HG03139 (cell line): ENCODE measurements at regions not wholly inside any gene's neighbourhood (a gene's known extent, or its start where the extent isn't known, plus 50 kb on each side); places are given as distances from the start of the nearest gene placed in this dataset.
"Not testable (repeated sequence)": the region's sequence is repeated elsewhere in the genome, so short reads cannot be mapped to it uniquely, and the experiment has no call there.

Experiments
- ATAC-seq: cut with Tn5 transposase; IDR thresholded peaks from one replicate; pipeline ENCODE4 v1.9.1; 2021; ENCODE audit not compliant: unreplicated experiment

GRCh38 chr4:95779447-95779846, 60.4 kb upstream of the PDHA2 start:
- no peak for ATAC-seq

GRCh38 chr4:95778666-95779065, 61.2 kb upstream of the PDHA2 start:
- no peak for ATAC-seq

DNA sequence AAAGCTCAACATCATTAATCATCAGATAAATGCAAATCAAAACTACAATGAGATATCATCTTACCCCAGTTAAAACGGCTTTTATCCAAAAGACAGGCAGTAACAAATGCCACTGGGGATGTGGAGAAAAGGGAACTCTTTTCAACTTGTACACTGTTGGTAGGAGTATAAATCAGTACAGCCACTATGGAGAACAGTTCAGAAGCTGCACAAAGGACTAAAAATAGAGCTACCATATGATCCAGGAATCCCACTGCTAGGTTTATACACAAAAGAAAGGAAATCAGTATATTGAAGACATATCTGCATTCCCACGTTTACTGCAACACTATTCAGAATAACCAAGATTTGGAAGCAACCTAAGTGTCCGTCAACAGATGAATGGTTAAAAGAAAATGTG, 69.3 kb upstream of the PDHA2 start:
- ATAC-seq = not testable (repeated sequence)

DNA sequence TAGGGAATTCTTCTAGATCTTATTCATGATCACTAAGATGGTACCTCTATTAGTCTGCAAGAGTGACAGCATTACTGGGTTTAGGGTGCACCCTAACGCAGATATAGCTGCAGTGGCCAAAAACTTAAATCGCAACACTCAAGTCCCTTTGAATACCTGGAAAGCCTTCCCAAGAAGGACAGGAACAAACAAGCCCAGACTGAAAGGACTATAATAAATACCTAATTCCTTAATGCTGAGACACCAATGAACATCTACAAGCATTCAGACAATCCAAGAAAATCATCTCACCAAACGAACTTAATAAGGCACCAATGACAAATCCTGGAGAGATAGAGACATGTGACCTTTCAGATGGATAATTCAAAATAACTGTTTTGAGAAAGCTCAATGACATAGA, 74.9 kb upstream of the PDHA2 start:
- no peak for ATAC-seq

- no peak for ATAC-seq
Measured at GRCh38 chr4:95761871-95762270, 78.0 kb upstream of the PDHA2 start.

DNA sequence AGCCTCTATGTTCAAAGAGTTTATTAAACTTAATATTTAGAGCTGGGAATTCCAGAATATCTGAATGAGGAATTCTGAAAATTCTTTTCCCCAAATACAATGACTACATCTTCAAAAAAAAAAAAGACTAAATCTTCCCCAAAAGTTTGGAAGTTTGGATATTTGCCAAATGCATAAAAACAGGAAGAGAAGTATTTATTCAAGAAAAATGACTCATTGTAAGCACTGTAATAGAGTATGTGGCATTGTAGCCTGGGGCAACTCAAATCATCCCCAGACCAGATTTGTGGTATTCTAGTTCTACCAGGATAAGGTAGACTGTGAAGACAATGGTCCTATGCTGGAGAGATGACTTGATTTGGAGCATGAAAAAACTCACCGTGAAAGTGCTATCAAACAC, 78.5 kb upstream of the PDHA2 start:
- ATAC-seq = no peak

GRCh38 chr4:95760646-95761045, 79.2 kb upstream of the PDHA2 start:
- not testable (repeated sequence) for ATAC-seq

DNA sequence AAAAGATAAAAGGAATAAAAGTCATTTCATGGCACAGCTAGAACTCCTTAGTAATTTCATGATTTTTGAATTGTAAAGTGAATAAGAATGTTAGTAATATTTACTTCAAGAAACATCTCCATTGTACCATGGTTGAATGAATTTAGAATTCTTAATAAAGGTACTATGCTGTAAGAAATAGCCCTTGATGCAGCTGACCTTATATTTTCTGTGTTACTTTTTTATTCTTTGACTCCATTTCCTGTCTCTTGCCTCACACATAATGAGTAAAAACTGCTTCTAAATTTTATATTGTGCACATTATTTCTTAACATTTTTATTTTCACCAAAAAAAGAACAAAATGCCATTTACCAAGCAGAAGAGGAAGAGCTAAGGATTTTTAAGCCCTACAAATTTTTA, 81.9 kb upstream of the PDHA2 start:
- ATAC-seq = no peak

DNA sequence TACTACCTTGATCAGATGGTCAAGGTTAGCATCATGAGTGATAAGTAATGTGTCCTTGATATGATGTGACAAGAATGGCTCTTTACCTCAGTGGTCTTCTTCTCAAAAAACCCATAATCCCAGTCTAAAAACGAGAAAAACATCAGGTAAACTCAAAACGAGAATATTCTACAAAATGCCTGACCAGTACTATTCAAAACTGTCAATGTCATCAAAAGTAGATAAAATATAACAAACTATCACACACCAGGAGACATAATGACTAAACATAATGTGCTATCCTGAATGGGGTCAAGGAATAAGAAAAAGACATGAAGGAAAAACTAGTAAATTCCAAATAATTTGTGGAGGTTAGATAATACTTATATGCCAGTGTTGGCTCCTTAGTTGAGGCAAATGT, 85.2 kb upstream of the PDHA2 start:
- no peak for ATAC-seq

- ATAC-seq = no peak
Measured at GRCh38 chr4:95749204-95749603, 90.7 kb upstream of the PDHA2 start.

DNA sequence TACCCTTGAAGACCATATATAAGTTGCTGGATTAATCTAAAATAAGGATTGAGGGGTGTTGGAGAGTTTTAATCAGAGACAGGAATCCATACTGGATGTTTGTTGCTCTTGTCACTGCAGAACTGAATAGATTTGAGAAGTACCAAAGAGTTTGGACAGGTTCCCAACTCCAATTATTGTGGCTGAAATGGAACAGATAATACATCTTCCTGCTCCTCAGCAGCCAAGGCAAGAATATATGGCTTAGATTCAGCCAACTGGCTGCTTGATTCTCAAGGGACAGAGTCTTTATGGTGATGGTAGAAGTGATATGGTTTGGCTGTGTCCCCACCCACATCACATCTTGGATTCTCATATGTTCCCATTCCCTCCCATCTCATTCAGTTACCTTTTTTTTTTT, 97.0 kb upstream of the PDHA2 start:
- no peak for ATAC-seq

- no peak for ATAC-seq
Measured at GRCh38 chr4:95742179-95742578, 97.7 kb upstream of the PDHA2 start.

GRCh38 chr4:95732061-95732460, 107.8 kb upstream of the PDHA2 start:
- ATAC-seq = no peak

DNA sequence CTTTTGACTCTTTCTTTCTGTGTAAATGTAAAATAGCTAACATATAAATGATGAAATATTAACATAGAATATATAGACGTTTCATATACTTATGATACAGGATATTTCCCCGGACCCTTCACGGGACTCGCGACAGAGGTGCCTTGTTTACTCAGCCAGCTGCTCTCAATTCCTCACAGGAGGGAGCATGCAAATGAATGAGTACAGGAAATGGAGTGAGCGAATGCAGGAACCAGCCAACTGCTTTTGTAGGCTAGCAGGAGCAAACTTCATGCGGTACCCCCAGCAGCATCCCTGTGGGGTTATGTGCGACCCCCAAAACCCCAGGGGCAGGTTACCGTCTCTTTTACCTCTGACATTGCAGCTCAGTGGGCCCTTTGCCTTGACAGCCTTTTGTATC, 110.3 kb upstream of the PDHA2 start:
- ATAC-seq = no peak

DNA sequence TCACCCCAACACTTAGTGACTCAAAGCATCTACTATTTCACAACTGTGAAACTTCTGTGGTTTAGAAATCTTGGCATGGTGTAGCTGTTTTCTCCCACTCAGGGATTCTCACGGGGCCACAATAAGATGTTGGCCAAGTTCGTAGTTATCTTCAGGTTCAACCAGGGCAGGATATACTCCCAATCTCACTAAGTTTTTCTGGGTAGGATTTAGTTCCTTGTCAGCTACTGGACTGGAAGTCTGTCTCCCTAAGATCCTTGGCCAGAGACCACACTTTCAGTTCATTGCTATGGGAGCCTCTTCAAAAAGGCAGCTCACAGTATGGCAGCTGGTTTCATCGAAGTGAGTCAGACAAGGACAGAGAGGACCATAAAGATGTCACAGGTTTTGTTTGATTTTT, 111.7 kb upstream of the PDHA2 start:
- ATAC-seq = no peak

- no peak for ATAC-seq
Measured at GRCh38 chr4:95715830-95716229, 124.1 kb upstream of the PDHA2 start.

- ATAC-seq = no peak
Measured at GRCh38 chr4:95714571-95714970, 125.3 kb upstream of the PDHA2 start.

DNA sequence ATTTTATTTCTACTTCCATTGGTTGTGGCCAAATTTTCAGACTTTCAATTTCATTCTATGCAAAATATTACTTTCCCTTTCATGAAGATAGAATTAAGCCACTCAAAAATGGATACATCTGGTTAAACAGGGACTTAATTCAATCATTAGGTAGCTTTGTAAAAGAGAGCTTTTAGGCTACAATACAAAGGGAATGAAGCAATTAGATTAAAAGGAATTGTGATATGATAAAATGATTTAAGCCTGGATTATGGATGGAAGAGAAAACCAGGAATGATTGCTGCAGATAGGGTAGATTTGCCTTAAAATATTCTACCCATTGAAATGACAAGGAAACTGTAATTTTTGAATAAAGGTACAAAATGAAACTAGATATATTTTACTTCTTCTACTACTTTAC, 134.6 kb upstream of the PDHA2 start:
- no peak for ATAC-seq

GRCh38 chr4:95701500-95702170, 138.3 kb upstream of the PDHA2 start:
- no peak for ATAC-seq

DNA sequence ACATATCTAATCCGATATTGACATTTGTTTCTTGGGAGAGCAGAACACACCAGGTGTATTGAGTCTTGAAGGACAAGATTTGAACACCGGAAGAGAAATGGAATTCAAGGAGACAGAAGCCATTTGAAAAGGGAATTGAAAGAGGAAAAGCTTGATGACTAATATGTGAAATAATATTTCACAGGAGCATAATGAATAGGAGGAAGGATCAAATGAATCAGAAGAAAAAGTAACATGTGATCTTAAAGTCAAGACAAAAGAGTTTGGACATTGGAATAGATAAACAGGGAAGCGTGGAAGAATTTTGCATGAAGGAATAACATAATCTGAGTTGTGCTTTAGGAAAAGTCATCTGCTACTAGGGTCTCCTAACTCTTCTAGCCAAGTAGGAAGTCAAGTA, 145.5 kb upstream of the PDHA2 start:
- no peak for ATAC-seq

DNA sequence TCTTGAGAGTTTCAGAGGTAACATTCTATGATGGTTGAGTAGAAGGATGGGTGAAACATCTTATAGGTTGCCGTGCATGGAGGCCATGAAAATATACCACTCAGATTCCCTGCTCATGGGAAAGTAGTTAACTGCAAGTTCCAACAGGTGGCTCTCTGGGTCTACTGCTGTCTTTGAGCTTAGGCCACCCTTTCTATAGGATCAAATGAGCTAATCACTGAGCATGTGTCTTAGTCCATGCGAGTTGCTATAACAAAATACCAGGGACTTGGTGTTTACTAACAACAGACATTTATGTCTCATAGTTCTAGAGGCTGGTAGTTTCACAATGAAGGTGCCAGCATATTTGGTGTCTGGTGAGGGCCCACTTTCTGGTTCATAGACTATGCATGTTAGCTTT, 144.8 kb upstream of the UNC5C start:
- ATAC-seq = no peak

GRCh38 chr4:95676190-95676589, 127.4 kb upstream of the UNC5C start:
- ATAC-seq = no peak

- no peak for ATAC-seq
Measured at GRCh38 chr4:95675623-95676022, 126.8 kb upstream of the UNC5C start.
